HEK293 (cell line): ENCODE measurements at regions not wholly inside any gene's neighbourhood (a gene's known extent, or its start where the extent isn't known, plus 50 kb on each side); places are given as distances from the start of the nearest gene placed in this dataset.

ENCODE experiments used
- CTCF ChIA-PET: fragments of 350-600 bp; formaldehyde crosslinking; extraction: SDS; loops from one replicate; lab custom pipeline; 2021; ENCODE audit warnings: antibody characterized with exemption; lab: Yijun Ruan, JAX
- POLR2A ChIA-PET: fragments of 300-600 bp; formaldehyde crosslinking; extraction: SDS; loops from one replicate; lab custom pipeline; 2020; ENCODE audit warnings: antibody characterized with exemption, inconsistent platforms; lab: Yijun Ruan, JAX
- H3K27ac ChIP-seq: fragments of 200-500 bp; sonication (Bioruptor generic); 2 replicates; pipeline ENCODE4 v1.5.1; 2014; ENCODE audit warnings: low read depth, low read length, control low read depth, inconsistent platforms; ENCODE audit errors: extremely low read depth
- H3K36me3 ChIP-seq, 2 experiments: fragments of 200-500 bp in 1 of 2; sonication (Bioruptor generic) in 1 of 2; 1 replicate in 1 of 2; 2 replicates in 1 of 2; pipeline ENCODE4 v1.5.1; 2014 to 2017; ENCODE audit warnings: inconsistent platforms in 2 of 2, low read length in 2 of 2; ENCODE audit not compliant: control insufficient read depth in 2 of 2, insufficient read depth in 1 of 2
- H3K4me1 ChIP-seq: fragments of 200-500 bp; sonication (Bioruptor generic); 2 replicates; pipeline ENCODE4 v1.5.1; 2014; ENCODE audit warnings: mild to moderate bottlenecking, low read length, inconsistent platforms; ENCODE audit not compliant: control insufficient read depth, insufficient read depth
- H3K4me3 ChIP-seq: 2 replicates; pipeline ENCODE4 v1.5.1; 2011; ENCODE audit warnings: low read depth, mild to moderate bottlenecking, control low read depth, low read length, moderate library complexity
- H3K9me3 ChIP-seq: fragments of 200-500 bp; sonication (Bioruptor generic); 2 replicates; pipeline ENCODE4 v1.5.1; 2014; ENCODE audit warnings: low read depth, low read length, inconsistent platforms; ENCODE audit not compliant: control insufficient read depth, insufficient read depth
- BCL11A ChIP-seq: fragments of 450-650 bp; formaldehyde crosslinking; IDR thresholded peaks from 2 replicates; pipeline ENCODE4 v1.5.1; 2016; ENCODE audit warnings: low read depth, missing biosample characterization, missing genetic modification characterization
- GFI1B ChIP-seq: fragments of 450-650 bp; formaldehyde crosslinking; IDR thresholded peaks from 2 replicates; pipeline ENCODE4 v1.5.1; 2016; ENCODE audit warnings: missing biosample characterization, missing genetic modification characterization
- GLI2 ChIP-seq: fragments of 450-650 bp; formaldehyde crosslinking; IDR thresholded peaks from 2 replicates; pipeline ENCODE4; 2017; ENCODE audit warnings: missing biosample characterization, missing genetic modification characterization, low read depth, borderline replicate concordance
- OVOL3 ChIP-seq: fragments of 450-650 bp; formaldehyde crosslinking; IDR thresholded peaks from 2 replicates; pipeline ENCODE4 v1.5.1; 2016; ENCODE audit warnings: missing biosample characterization, missing genetic modification characterization
- YY1 ChIP-seq: fragments of 450-650 bp; formaldehyde crosslinking; IDR thresholded peaks from 2 replicates; pipeline ENCODE4 v1.5.1; 2018; ENCODE audit warnings: missing biosample characterization, missing genetic modification characterization
- ZBTB21 ChIP-seq: fragments of 450-650 bp; formaldehyde crosslinking; IDR thresholded peaks from 2 replicates; pipeline ENCODE4 v1.5.1; 2017; ENCODE audit warnings: missing biosample characterization, missing genetic modification characterization
- ZIC2 ChIP-seq: fragments of 450-650 bp; formaldehyde crosslinking; IDR thresholded peaks from 2 replicates; pipeline ENCODE4 v1.5.1; 2016; ENCODE audit warnings: missing biosample characterization, missing genetic modification characterization
- ZNF174 ChIP-seq: fragments of 450-650 bp; formaldehyde crosslinking; IDR thresholded peaks from 2 replicates; pipeline ENCODE4 v1.5.0; 2017; ENCODE audit warnings: missing biosample characterization, mild to moderate bottlenecking, missing genetic modification characterization
- ZNF214 ChIP-seq: fragments of 450-650 bp; formaldehyde crosslinking; IDR thresholded peaks from 2 replicates; pipeline ENCODE4 v1.5.1; 2017; ENCODE audit warnings: missing biosample characterization, mild to moderate bottlenecking, missing genetic modification characterization, borderline replicate concordance
- ZNF223 ChIP-seq: fragments of 450-650 bp; formaldehyde crosslinking; IDR thresholded peaks from 2 replicates; pipeline ENCODE4 v1.5.1; 2016; ENCODE audit warnings: missing biosample characterization, missing genetic modification characterization
- ZNF324 ChIP-seq: fragments of 450-650 bp; formaldehyde crosslinking; IDR thresholded peaks from 2 replicates; pipeline ENCODE4 v1.5.1; 2016; ENCODE audit warnings: missing biosample characterization, missing genetic modification characterization
- ZNF335 ChIP-seq: fragments of 450-650 bp; formaldehyde crosslinking; conservative IDR thresholded peaks from 2 replicates; pipeline ENCODE4 v1.5.1; 2016; ENCODE audit warnings: missing biosample characterization, missing genetic modification characterization
- ZNF366 ChIP-seq: fragments of 450-650 bp; formaldehyde crosslinking; conservative IDR thresholded peaks from 2 replicates; pipeline ENCODE4 v1.5.1; 2016; ENCODE audit warnings: missing biosample characterization, missing genetic modification characterization
- ZNF404 ChIP-seq: fragments of 450-650 bp; formaldehyde crosslinking; IDR thresholded peaks from 2 replicates; pipeline ENCODE4 v1.5.1; 2017; ENCODE audit warnings: missing biosample characterization, missing genetic modification characterization
- ZNF433 ChIP-seq: fragments of 450-650 bp; formaldehyde crosslinking; IDR thresholded peaks from 2 replicates; pipeline ENCODE4 v1.5.1; 2016; ENCODE audit warnings: missing biosample characterization, missing genetic modification characterization, low read depth
- ZNF48 ChIP-seq: fragments of 450-650 bp; formaldehyde crosslinking; IDR thresholded peaks from 2 replicates; pipeline ENCODE4 v1.5.1; 2016; ENCODE audit warnings: missing biosample characterization, missing genetic modification characterization
- ZNF558 ChIP-seq: fragments of 450-650 bp; formaldehyde crosslinking; IDR thresholded peaks from 2 replicates; pipeline ENCODE4 v1.5.1; 2016; ENCODE audit warnings: missing biosample characterization, missing genetic modification characterization
- ZNF585B ChIP-seq: fragments of 450-650 bp; formaldehyde crosslinking; IDR thresholded peaks from 2 replicates; pipeline ENCODE4 v1.5.1; 2016; ENCODE audit warnings: missing biosample characterization, missing genetic modification characterization
- ZNF596 ChIP-seq: fragments of 450-650 bp; IDR thresholded peaks from 2 replicates; pipeline ENCODE4 v1.5.0; 2018; ENCODE audit warnings: missing biosample characterization, mild to moderate bottlenecking, missing genetic modification characterization, moderate library complexity
- ZNF623 ChIP-seq: fragments of 450-650 bp; formaldehyde crosslinking; IDR thresholded peaks from 2 replicates; pipeline ENCODE4 v1.5.1; 2016; ENCODE audit warnings: missing biosample characterization, missing genetic modification characterization
- ZNF629 ChIP-seq: fragments of 450-650 bp; formaldehyde crosslinking; IDR thresholded peaks from 2 replicates; pipeline ENCODE4 v1.5.1; 2017; ENCODE audit warnings: missing biosample characterization, missing genetic modification characterization
- ZNF670 ChIP-seq: fragments of 450-650 bp; formaldehyde crosslinking; IDR thresholded peaks from 2 replicates; pipeline ENCODE4 v1.5.1; 2016; ENCODE audit warnings: missing biosample characterization, missing genetic modification characterization, low read depth
- ZNF677 ChIP-seq: fragments of 450-650 bp; IDR thresholded peaks from 2 replicates; pipeline ENCODE4 v1.5.0; 2018; ENCODE audit warnings: missing biosample characterization, mild to moderate bottlenecking, missing genetic modification characterization, moderate library complexity
- ZNF76 ChIP-seq: fragments of 450-650 bp; formaldehyde crosslinking; IDR thresholded peaks from 2 replicates; pipeline ENCODE4; 2016; ENCODE audit warnings: low read depth, missing biosample characterization, missing genetic modification characterization, borderline replicate concordance
- ZNF837 ChIP-seq: fragments of 450-650 bp; formaldehyde crosslinking; IDR thresholded peaks from 2 replicates; pipeline ENCODE4 v1.5.1; 2016; ENCODE audit warnings: missing biosample characterization, missing genetic modification characterization
- TF ChIP-seq, protein P1 (sequence below): fragments of 450-650 bp; IDR thresholded peaks from 2 replicates; pipeline ENCODE4 v1.5.1; 2018; ENCODE audit warnings: missing biosample characterization, missing genetic modification characterization
- TF ChIP-seq, protein P2 (sequence below): fragments of 450-650 bp; formaldehyde crosslinking; IDR thresholded peaks from 2 replicates; pipeline ENCODE4 v1.5.1; 2016; ENCODE audit warnings: missing biosample characterization, missing genetic modification characterization
- TF ChIP-seq, protein P3 (sequence below): fragments of 450-650 bp; formaldehyde crosslinking; IDR thresholded peaks from 2 replicates; pipeline ENCODE4 v1.5.1; 2016; ENCODE audit warnings: missing biosample characterization, missing genetic modification characterization

DNA sequence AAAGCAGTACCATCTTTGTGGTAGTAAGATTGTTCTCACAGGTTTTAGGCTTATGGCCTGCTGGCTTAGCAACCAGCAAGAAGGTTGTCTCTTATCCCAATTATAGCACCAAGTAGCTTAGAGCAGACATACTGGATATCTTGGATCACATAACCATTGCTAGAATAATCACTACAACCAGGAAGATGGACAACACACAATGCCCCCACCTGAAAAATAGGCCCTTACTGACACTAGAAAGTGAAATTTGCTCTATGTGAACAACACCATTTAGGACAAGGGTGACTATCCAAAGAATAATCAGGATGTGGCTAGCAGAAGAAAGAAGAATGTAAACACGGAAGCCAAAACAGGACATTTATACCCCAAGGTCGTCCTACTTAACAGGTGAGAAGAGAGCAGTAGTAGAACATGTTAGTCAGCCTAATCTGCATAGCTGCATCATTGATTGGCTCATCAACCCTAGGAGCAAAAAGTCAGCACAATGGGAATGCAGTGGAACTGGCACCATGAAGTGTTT is 172.7 kb upstream of the MARCKS start (continued):
- TF ChIP-seq ZNF223 (tag by site-specific recombination) = no peak
- TF ChIP-seq ZNF670 (tag by site-specific recombination) = no peak
- no peak for TF ChIP-seq ZNF433 (tag by site-specific recombination)
- TF ChIP-seq ZIC2 (tag by site-specific recombination) = no peak
- no peak for TF ChIP-seq OVOL3 (tag by site-specific recombination)
- no peak for TF ChIP-seq ZNF623 (tag by site-specific recombination)
- no peak for TF ChIP-seq BCL11A
- no peak for TF ChIP-seq GFI1B (tag by site-specific recombination)
- no peak for TF ChIP-seq ZNF404 (tag by site-specific recombination)
- TF ChIP-seq ZNF324 = no peak

DNA sequence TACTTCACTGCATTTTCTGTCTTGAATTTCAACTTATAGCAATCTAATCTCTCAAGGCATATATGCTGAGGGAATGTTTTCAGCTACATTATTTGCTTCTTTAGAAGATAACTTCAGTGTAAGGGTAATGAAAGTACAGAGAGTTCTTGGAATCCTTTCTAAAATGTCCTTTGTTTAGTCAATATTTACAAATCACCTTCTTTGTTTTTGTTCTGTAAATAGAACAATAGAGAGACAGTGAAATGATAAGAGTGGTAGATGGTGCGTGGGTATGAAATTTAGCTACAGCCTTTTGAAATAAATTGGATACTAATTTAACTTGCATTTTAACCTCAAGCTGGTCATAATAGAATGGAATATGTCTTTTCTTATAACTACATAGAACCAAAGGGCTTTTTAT is 171.1 kb upstream of the MARCKS start:
- Histone ChIP-seq H3K9me3 (no peaks in the 10 kb centered on the region), H3K4me3 (no peak overlapping the region), H3K36me3 (no peaks in the 10 kb centered on the region), H3K4me1 (no peaks in the 10 kb centered on the region; the same call in 1 of the 2 replicates), H3K27ac (no peak overlapping the region)
- TF ChIP-seq ZNF837 (tag by site-specific recombination) = no peak
- no peak for TF ChIP-seq ZNF366 (tag by site-specific recombination)
- TF ChIP-seq, protein P1, sequence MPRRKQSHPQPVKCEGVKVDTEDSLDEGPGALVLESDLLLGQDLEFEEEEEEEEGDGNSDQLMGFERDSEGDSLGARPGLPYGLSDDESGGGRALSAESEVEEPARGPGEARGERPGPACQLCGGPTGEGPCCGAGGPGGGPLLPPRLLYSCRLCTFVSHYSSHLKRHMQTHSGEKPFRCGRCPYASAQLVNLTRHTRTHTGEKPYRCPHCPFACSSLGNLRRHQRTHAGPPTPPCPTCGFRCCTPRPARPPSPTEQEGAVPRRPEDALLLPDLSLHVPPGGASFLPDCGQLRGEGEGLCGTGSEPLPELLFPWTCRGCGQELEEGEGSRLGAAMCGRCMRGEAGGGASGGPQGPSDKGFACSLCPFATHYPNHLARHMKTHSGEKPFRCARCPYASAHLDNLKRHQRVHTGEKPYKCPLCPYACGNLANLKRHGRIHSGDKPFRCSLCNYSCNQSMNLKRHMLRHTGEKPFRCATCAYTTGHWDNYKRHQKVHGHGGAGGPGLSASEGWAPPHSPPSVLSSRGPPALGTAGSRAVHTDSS (tag by site-specific recombination) = no peak
- TF ChIP-seq ZNF174 (tag by site-specific recombination) = no peak
- no peak for TF ChIP-seq ZNF48 (tag by site-specific recombination)
- TF ChIP-seq ZBTB21 (tag by site-specific recombination) = no peak
- no peak for TF ChIP-seq YY1 (tag by site-specific recombination)
- no peak for TF ChIP-seq ZNF558
- TF ChIP-seq, protein P2, sequence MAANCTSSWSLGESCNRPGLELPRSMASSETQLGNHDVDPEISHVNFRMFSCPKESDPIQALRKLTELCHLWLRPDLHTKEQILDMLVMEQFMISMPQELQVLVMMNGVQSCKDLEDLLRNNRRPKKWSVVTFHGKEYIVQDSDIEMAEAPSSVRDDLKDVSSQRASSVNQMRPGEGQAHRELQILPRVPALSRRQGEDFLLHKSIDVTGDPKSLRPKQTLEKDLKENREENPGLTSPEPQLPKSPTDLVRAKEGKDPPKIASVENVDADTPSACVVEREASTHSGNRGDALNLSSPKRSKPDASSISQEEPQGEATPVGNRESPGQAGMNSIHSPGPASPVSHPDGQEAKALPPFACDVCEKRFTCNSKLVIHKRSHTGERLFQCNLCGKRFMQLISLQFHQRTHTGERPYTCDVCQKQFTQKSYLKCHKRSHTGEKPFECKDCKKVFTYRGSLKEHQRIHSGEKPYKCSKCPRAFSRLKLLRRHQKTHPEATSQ (tag by site-specific recombination) = no peak
- TF ChIP-seq ZNF677 (tag by site-specific recombination) = no peak
- no peak for TF ChIP-seq ZNF335
- no peak for TF ChIP-seq GLI2
- no peak for TF ChIP-seq ZNF214 (tag by site-specific recombination)
- no peak for TF ChIP-seq ZNF629
- TF ChIP-seq ZNF585B = no peak
- TF ChIP-seq ZNF596 (tag by site-specific recombination) = no peak
- TF ChIP-seq, protein P3, sequence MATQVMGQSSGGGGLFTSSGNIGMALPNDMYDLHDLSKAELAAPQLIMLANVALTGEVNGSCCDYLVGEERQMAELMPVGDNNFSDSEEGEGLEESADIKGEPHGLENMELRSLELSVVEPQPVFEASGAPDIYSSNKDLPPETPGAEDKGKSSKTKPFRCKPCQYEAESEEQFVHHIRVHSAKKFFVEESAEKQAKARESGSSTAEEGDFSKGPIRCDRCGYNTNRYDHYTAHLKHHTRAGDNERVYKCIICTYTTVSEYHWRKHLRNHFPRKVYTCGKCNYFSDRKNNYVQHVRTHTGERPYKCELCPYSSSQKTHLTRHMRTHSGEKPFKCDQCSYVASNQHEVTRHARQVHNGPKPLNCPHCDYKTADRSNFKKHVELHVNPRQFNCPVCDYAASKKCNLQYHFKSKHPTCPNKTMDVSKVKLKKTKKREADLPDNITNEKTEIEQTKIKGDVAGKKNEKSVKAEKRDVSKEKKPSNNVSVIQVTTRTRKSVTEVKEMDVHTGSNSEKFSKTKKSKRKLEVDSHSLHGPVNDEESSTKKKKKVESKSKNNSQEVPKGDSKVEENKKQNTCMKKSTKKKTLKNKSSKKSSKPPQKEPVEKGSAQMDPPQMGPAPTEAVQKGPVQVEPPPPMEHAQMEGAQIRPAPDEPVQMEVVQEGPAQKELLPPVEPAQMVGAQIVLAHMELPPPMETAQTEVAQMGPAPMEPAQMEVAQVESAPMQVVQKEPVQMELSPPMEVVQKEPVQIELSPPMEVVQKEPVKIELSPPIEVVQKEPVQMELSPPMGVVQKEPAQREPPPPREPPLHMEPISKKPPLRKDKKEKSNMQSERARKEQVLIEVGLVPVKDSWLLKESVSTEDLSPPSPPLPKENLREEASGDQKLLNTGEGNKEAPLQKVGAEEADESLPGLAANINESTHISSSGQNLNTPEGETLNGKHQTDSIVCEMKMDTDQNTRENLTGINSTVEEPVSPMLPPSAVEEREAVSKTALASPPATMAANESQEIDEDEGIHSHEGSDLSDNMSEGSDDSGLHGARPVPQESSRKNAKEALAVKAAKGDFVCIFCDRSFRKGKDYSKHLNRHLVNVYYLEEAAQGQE (tag by site-specific recombination) = no peak
- no peak for TF ChIP-seq ZNF76
- CTCF ChIA-PET = interaction anchor here (0.7 to 1.1 kb wide), 2 partner anchors 15 to 172 kb away, joined by 3 to 5 read pairs; no protein-coding TSS in a partner anchor
- POLR2A ChIA-PET = no interaction called here
